NB4 (cell line): ENCODE measurements at regions not wholly inside any gene's neighbourhood (a gene's known extent, or its start where the extent isn't known, plus 50 kb on each side); places are given as distances from the start of the nearest gene placed in this dataset.

Experiments
- DNase-seq: peaks from one replicate; pipeline ENCODE4 v3.0.0; 2010; ENCODE audit warnings: low read depth
- H3K4me3 ChIP-seq: one replicate; pipeline ENCODE4 v1.5.1; 2011; ENCODE audit warnings: mild to moderate bottlenecking, low read depth, low read length, moderate library complexity
- MYC ChIP-seq: IDR thresholded peaks from 2 replicates; pipeline ENCODE4 v1.6.1; 2011; ENCODE audit warnings: low read depth, low read length
- POLR2A ChIP-seq: IDR thresholded peaks from 2 replicates; pipeline ENCODE4 v1.6.1; 2011; ENCODE audit warnings: mild to moderate bottlenecking; ENCODE audit not compliant: insufficient read length; ENCODE audit errors: extremely low read depth
- TF ChIP-seq, protein P1 (sequence below): IDR thresholded peaks from one replicate; pipeline ENCODE4 v1.5.1; 2012; ENCODE audit warnings: low read depth, low read length
- TF ChIP-seq, protein P2 (sequence below): IDR thresholded peaks from 2 replicates; pipeline ENCODE4 v1.6.1; 2011; ENCODE audit warnings: low read depth, low read length

DNA sequence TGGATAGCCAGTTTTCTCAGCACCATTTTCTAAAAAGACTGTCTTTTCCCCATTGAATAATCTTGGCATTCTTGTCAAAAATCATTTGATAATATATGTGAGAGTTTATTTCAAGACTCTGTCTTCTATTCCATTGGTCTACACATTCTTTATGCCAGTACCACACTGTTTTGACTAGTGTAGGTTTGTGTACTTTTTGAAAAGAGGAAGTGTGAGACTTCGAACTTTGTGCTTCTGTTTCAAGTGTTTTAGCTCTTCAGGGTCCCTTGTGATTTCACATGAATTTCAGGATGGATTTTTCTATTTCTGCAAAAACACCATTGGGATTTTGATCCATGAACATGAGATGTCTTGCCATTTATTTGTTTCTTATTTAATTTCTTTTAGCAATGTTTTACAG lies 78.5 kb upstream of the ALDH1A1 start:
- no peak for DNase-seq
- TF ChIP-seq, protein P1, sequence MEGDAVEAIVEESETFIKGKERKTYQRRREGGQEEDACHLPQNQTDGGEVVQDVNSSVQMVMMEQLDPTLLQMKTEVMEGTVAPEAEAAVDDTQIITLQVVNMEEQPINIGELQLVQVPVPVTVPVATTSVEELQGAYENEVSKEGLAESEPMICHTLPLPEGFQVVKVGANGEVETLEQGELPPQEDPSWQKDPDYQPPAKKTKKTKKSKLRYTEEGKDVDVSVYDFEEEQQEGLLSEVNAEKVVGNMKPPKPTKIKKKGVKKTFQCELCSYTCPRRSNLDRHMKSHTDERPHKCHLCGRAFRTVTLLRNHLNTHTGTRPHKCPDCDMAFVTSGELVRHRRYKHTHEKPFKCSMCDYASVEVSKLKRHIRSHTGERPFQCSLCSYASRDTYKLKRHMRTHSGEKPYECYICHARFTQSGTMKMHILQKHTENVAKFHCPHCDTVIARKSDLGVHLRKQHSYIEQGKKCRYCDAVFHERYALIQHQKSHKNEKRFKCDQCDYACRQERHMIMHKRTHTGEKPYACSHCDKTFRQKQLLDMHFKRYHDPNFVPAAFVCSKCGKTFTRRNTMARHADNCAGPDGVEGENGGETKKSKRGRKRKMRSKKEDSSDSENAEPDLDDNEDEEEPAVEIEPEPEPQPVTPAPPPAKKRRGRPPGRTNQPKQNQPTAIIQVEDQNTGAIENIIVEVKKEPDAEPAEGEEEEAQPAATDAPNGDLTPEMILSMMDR, result no peak
- TF ChIP-seq MYC (no peak), POLR2A (no peak)
- TF ChIP-seq, protein P2, sequence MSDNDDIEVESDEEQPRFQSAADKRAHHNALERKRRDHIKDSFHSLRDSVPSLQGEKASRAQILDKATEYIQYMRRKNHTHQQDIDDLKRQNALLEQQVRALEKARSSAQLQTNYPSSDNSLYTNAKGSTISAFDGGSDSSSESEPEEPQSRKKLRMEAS, result no peak
- no peak overlapping the region for H3K4me3 ChIP-seq

- no peak for DNase-seq
- TF ChIP-seq MYC (no peak), POLR2A (no peak)
- TF ChIP-seq, protein P1, result no peak
- TF ChIP-seq, protein P2, result no peak
- no peak overlapping the region for H3K4me3 ChIP-seq
Measured at GRCh38 chr9:73030370-73031030, 77.6 kb upstream of the ALDH1A1 start.

DNA sequence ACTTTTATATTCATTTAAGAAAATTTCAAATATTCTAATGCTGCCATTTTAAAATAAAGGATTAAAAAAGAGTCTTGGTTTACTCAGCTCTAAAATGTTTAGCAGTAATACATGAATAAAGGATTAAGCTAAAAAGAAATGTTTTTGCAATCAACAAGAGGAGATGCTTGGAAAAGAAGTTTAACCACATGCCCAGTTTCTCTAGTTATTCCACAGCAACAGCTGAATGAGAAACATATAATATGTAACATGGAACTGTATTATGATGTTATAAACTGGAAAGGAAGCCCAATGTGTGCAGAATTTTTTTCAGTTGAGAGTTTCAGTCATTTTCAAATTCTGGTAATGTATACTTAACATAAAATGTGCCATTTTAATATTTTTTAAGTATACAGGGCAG lies 76.5 kb upstream of the ALDH1A1 start:
- no peak for DNase-seq
- TF ChIP-seq, protein P2, result no peak
- TF ChIP-seq MYC (no peak), POLR2A (no peak)
- TF ChIP-seq, protein P1, result no peak
- H3K4me3 ChIP-seq, result no peak overlapping the region

GRCh38 chr9:73026375-73026774 lies 73.5 kb upstream of the ALDH1A1 start:
- TF ChIP-seq POLR2A (no peak), MYC (no peak)
- TF ChIP-seq, protein P1, result no peak
- TF ChIP-seq, protein P2, result no peak
- no peak for DNase-seq
- no peak overlapping the region for H3K4me3 ChIP-seq

DNA sequence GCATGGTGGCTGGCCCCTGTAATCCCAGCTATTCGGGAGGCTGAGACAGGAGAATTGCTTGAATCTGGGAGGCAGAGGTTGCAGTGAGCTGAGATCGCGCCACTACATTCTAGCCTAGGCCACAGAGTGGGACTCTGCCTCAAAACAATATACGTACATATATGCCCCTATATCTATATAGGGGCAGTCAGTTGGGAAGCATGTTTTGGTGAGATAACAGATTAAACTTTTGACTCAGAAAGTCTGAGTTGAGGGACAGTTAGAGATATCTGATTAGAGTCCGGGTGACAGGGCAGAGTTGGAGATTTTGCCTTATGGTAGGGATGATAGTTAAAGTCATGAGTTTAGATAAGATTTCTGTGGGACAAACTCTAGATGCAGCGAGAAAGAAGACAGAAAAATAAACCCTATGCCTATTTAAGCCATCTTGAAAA lies 71.8 kb upstream of the ALDH1A1 start:
- no peak for DNase-seq
- TF ChIP-seq, protein P1, result no peak
- TF ChIP-seq, protein P2, result no peak
- TF ChIP-seq MYC, result no peak
- TF ChIP-seq POLR2A, result no peak
- H3K4me3 ChIP-seq, result no peak overlapping the region
